ENCODE measurements at regions not wholly inside any gene's neighbourhood (a gene's known extent, or its start where the extent isn't known, plus 50 kb on each side); places are given as distances from the start of the nearest gene placed in this dataset.

DNA sequence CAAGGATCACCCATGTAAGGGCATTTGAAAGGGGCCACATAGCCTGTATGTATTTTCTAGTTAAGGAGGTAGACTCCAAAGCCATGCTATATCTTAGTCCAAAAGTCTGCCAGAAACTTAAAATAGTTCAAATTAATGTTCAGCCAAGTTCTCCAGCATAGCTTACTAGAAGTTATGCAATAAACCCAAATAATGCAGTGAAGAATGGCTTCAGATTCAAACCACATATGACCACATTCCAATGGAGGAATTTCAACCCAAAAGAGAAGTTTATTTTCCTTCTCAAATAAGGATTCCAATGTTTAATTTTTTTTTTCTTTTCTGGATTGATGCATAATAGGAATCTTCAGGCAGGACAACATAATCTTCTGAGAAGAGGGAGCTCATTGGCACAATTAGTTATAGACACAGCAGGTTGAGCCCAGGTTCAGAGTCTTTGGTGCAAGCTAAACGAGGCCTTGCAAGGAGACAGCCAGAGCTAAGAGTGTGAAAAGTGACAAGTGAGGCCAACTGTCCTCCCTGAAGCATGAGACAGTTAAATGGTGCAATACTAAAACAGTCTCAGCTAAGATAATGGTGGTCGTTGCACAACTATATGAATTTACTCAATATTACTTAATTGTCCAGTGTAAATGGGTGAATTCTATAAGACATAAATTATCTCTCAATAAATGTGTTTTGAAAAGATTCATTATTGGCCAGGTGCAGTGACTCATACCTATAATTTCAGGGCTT, 598.8 kb upstream of the CDH4 start:
- no peak for DNase-seq (ENCODE audit: extremely low read depth, low read depth)

DNA sequence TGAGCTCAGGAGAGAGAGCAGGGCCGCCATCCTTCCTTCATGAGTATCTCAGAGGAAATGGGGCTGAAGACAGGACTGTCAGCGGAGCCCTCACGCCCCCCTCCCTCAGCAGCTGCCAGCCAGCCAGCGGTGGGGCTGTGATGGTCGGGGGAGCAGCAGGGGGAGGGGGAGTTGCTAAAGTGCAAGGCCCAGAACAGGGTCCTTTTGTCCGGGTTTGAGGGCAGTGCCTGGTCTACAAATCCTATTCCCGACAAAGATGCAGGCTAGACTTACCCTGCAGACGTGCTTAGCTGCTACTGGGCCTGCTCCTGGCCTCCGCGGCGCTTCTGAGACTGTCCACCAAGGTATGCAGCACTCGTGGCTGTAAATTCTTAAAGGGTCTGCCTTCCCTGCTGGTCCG, 593.4 kb upstream of the CDH4 start:
- DNase-seq (ENCODE audit: extremely low read depth, low read depth), result no peak

DNA sequence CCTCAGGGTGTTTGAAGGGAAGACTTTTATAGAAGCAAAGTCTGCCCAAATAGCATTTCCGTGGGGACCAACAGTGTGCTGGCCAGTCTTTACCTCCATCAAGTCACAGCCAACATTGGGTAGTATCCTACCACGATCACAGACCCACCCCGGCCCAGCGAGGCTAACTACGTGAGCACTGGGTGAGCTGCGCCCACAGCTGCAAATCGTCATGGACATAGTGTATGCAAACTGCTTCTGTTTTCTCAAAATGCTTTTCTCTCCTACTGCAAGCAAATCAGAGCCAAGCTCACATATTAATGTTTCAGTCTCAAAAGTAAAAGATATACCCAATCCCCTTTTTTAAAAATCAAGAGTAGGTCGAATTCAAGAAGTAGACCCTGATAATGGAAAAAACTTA, 592.8 kb upstream of the CDH4 start:
- no peak for DNase-seq (ENCODE audit: extremely low read depth, low read depth)

DNA sequence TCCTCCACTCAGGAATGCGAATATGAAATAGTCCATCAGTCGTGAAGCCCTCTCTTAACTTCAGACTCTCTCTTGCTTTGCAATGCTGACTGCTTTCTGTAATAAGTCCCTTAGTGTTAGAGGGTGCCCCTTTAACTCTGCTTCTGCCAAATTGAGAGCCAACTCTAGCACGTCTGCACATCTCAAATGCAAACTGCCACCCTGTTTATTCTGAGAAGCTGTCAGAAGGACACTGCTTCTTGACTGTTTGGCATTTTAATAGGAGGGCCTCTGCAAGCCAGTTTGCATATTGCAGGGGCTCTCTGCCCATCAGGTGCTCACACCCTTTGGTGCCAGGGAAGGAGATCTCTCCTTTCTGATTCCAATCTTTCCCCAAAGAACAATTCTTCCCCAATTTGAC, 589.8 kb upstream of the CDH4 start:
- no peak for DNase-seq (ENCODE audit: extremely low read depth, low read depth)

DNA sequence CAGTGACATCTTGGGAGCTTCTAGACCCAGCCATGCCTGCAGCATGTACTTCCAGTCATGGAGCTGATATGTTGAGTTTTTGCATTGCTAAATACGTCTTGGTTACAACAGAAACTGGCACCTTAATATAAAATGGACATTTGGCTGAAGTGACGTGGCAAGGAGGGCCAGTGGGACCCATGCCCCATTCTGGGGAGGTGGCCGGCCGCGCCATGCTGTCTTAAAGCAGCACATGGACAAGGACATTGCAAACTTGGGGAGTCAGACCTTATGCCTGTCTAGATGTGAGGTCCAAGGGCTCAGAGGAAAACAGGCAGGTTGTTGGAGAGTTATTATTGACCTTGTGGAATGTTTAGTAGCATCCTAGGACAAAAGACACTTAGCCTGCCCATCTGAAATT, 588.0 kb upstream of the CDH4 start:
- no peak for DNase-seq (ENCODE audit: extremely low read depth, low read depth)

DNA sequence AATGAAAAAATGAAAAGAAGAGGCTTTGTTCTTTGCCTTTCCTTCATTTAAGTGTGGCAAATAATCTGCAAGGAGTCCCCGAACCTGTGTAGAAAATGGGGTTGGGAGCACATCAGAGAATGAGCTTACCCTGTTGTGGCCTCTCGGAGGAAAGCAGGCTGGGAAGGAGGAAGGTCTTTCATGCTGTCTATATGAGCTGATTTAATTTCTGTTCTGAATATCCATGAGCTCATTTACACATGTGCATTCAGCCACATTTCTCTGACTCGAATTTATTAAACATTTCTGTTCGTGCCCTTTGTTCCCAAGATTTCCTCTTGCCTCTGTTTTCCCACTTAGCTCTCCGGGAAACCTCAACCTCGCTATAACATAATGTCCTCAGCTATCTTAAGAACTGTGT, 584.4 kb upstream of the CDH4 start:
- DNase-seq (ENCODE audit: extremely low read depth, low read depth), result no peak

DNA sequence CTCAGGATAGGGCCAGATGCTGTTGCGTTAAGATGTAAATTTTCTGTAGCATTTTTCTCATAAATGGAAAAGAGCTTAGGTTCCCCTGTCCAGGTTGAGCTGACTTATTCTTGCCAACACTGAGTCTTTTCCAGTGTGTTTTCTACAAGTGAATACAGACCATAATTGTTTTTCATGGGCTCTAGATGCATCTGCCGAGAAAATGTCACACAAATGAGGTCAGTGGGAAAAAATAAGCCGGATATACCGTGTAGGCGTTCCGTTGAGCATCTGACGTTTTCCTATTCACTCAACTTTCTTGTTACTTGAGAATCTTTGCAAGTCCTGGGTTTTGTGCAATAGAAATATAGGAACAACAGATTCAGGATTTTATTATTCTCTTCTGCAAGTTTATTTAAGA, 582.9 kb upstream of the CDH4 start:
- no peak for DNase-seq (ENCODE audit: extremely low read depth, low read depth)

DNA sequence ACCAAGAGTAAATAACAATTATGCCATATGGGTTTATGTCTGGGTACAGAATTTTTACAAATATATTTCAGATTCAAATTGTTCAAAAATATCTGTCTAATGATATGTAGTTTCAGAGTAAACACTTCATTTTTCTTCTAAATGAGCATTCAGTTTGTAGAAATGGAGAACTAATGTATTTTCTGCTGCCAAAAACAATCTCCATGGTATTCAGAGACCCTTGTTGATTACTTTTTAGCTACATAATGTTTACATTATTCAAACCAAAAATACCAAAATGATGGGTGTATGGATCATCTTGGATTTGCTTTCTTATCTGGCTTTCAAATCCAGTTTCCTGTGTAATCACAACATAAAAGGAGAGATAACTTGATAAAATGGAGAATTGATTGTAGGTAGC, 576.0 kb upstream of the CDH4 start:
- no peak for DNase-seq (ENCODE audit: extremely low read depth, low read depth)

DNA sequence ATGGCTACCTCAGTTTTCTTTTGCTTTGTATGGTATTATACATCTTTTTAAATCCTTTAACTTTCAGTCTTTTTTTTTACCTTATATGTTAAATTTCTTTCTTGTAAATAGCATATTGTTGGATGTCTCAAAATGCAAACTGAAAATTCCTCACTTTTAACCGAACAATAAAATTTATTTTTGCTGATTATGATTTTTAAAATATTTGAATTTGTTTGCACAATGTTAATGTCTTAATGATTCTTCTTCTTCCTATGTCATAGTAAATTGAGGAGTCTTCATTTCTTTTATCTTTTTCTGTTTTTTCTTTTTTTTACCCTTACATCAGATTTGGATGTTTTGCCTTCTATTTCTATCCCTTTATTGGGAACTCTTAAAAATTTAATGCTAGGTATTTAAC, 574.2 kb upstream of the CDH4 start:
- DNase-seq (ENCODE audit: extremely low read depth, low read depth), result no peak

DNA sequence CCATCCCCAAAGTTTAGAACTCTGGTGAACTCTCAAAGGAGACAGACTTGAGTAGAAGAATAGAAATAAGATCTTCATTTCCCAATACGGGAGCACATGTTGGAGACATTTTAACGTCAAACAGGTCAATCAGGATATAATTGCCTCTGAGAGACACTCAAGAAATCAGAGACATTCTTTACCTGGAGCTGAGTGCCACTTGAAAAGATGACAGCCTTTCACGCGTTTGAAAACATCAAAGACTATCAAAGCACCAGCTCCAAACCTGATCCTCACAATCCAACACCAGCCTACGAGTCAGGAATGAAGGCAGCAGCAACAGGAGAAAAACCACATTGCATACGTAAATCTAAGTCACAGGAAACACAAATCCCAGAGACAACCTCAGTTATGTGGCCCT, 571.5 kb upstream of the CDH4 start:
- no peak for DNase-seq (ENCODE audit: extremely low read depth, low read depth)

DNA sequence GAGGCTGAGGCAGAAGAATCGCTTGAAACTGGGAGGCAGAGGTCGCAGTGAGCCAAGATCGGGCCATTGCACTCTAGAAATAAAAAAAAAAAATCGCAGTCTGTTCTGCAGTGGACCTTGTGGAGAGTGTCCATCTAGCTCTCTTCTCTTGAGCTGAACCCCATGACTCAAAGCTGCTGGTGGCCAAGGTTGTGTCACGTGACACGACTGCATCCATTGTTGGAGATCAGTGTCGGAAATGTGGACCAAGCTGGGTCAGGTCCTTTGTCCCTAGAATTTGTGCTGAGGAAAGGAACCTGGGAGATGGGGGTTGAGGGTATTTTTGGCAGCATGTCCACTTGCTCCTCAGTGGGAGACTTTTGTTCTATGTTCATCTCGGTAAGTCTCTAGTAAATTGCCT, 564.8 kb upstream of the CDH4 start:
- DNase-seq (ENCODE audit: extremely low read depth, low read depth), result no peak

DNA sequence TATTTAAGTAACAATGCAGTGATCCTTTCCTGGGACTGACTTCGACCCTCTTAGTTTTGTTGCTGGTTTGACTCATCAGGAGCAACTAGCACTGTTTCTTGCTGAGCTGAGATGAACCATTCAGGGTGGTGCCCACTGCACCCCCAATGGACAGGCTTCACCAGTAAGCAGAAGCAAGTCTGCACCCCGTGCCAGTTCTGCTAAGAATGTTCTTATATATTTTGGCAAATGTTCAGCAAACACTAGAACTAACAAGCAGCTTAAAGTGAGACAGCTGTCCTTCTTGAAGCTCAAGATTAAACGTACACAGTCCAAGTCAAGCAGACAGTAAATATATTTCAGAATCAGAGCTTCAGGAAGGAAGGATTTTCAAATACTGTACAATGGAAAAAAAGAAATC, 561.3 kb upstream of the CDH4 start:
- no peak for DNase-seq (ENCODE audit: extremely low read depth, low read depth)

DNA sequence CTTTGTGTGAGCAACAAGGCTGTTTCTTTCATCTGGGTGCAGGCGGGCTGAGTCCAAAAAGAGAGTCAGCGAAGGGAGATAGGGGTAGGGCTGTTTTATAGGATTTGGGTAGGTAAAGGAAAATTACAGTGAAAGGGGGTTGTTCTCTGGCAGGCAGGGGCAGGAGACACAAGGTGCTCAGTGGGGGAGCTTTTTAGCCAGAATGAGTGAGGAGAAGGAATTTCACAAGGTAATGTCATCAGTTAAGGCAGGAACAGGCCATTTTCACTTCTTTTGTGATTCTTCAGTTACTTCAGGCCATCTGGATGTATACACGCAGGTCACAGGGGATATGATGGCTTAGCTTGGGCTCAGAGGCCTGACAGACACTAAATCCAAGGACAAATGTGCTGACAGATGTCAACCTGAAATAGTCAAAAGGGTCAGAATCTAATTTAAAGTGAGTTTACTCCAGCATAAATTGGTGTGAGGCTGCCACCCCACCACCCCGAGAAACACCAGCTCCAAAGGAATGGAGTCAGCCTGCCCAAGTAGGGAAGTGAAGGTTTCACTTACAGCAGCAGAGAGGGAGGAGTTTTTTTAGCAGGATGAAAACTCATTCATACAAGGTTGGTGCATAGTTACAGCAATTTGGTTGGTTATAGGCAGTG, 560.0 kb upstream of the CDH4 start:
- no peak for DNase-seq (ENCODE audit: extremely low read depth, low read depth)

DNA sequence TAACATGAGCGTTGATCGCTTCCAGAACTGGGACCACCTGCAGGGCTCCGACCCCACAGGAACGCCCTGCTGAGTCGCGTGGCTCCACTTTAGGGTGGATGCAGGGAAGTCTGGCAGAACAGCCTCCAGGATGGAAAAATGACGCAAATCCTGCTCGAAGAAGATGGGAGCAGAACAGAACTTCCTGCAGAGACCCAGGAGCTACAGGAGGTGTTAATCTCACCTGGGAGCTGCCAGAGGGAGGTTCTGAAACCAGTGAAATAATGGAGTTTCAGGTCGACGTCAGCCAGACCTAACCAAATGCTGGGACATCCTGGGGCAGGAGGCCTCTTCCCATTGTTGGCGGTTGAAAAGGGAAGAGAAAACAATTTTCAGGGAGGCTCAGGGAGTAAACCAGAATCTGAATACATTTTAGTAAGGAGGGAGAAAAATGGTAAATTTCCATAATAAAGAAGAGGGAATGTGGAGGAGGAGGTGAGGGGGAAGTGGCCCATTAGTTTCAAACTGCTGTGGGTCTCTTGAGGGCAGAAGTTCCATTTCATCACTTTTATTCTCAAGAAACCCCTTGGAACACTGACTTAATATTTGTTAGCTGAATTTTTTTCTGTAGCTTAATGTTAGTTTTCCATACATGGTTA, 558.4 kb upstream of the CDH4 start:
- no peak for DNase-seq (ENCODE audit: extremely low read depth, low read depth)

DNA sequence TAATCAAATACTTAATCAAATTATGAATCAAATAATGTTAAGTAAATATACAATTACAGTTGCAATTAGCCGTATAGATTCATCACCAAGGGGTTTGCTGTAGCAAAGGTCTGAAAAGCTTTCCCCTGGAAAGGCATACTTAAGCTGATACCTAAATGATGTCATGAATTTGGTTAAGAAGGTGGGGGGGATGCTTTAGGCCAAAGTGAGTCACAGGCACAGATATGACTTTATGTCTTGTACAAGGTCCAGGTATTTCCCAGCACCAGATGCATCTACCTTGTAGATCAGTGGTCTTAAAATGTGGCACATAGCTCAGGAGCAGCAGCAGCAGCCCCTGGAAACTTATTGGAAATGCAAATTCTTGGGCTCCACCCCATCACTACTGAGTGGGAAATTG, 557.3 kb upstream of the CDH4 start:
- DNase-seq (ENCODE audit: extremely low read depth, low read depth), result no peak

DNA sequence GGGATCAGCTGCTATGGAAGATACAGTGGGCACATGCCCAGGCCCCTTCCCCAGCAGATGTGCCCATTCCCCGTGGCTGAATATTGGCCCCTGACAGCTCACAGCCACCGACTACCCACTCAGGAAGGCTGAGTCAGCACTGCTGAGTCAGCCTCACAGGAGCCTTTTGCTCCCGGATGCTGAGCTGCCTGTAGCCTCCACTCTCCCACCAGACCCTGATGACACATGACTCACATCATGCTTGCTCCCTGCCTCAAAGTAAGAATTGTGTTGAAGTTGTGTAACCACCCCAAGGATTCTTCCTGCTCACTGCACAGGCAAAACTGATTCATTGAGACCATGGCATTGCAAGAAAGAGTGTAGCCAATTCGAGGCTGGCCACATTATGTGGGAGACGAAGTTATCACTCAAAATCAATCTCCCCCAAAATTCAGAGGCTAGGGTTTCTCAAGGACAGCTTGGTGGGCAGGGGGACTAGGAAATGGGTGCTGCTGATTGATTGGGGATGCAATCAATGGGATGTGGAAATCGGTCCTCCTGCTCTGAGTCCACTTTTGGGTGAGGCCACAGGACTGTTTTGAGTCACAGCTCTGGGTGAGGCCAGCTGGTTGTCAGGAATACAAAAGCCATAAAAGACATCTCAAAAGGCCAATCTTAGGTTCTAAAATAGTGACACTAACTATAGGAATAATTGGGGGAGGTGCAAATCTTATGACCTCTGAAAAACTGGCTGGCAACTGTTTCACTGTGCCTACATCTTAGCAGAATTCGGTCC, 556.6 kb upstream of the CDH4 start:
- no peak for DNase-seq (ENCODE audit: extremely low read depth, low read depth)

DNA sequence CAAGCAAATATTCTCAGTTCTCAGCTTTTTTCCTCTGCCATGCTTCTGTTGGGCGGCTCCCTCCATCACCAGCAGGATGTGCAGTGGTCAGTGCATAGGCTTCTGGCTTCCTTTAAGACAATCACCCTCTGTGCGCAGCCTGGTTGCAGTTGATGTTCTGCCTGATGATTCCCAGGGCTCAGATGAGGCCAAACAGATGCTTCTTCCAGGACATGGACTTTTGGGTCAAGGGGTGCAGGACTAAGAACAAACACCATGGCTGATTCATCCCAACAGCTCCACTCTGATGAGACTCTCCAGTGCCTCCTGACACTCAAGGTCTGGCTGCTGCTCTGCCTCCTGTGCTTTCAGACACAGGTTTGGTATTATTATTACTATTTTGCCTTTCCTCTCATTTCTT, 554.8 kb upstream of the CDH4 start:
- no peak for DNase-seq (ENCODE audit: extremely low read depth, low read depth)

DNA sequence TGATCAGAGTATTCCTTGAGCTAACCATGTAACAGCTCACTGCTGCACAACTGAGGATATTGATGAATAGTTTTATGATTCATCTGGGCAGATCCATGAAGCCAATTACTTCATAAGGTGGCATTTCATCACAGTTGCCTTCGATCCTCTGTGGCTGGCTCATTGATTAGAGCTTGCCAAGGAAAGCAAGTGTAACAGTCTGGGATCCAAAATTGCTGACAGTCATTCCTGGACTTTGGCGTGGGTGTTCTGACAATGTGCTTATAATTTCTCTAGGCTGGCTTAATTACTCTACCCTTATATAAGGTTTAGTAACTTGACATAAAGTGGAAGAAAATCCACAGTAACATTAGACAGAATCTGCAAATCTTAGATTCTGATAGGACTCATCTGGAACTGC, 551.3 kb upstream of the CDH4 start:
- no peak for DNase-seq (ENCODE audit: extremely low read depth, low read depth)

DNA sequence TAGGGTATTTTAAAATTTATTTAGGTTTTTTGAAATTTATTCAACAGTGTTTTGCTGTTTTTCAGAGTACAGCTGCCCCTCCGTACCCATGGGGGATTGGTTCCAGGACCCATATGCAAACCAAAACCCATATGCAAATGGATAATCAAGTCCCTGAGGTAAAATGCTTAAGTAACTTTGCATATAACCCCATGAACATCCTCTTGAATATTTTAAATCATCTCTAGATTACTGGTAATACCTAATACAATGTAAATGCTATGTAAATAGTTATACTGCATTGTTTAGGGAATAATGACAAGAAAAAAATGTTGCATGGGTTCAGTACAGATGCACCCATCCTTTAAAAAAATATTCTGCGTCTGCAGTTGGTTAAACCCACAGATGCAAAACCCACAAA, 547.9 kb upstream of the CDH4 start:
- no peak for DNase-seq (ENCODE audit: extremely low read depth, low read depth)

DNA sequence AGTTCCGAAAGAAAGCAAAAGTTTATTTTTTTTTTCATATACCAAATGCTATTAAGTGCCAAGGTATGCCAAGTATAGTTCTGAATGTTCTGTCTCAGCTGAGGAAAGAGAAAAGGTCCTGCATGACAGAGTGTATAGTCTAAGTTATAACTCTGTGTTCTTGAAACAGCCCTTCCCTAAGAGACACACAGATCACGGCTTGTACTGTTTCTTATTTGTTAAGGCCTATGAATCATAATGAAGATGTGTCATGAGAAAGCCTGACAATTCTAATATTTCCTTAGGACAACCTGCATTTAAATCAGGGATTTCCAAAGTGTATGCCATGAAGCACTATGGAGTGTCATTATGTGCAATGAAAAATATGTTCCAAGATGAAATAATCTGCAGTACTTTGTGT, 538.7 kb upstream of the CDH4 start:
- no peak for DNase-seq (ENCODE audit: extremely low read depth, low read depth)

DNA sequence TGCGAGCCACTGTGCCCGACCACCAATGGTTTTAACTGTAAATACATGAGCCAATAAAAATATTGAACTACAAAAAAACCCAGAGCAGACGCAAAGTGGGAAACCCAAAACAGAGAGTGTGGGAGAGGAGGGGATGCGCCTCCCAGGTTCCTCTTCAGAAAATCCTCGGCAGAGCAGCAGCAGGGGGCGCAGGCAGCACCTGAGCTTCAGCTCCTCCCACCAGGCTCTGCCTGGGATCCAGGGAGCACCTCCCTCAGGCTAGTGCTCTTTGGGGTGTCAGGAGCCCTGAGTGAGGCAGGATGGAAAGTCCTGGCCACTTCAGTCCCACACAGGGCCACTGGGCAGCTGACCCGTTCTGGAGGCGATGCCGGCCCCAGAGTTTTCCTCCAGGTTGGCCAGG, 536.9 kb upstream of the CDH4 start:
- DNase-seq (ENCODE audit: extremely low read depth, low read depth), result no peak

All from NCI-H460 (cell line).